ENCODE measurements at regions not wholly inside any gene's neighbourhood (a gene's known extent, or its start where the extent isn't known, plus 50 kb on each side); places are given as distances from the start of the nearest gene placed in this dataset.

- no peak for TF ChIP-seq CTCF (IDR thresholded peaks at IDR 0.05 in 4 of 5, conservative IDR thresholded peaks at IDR 0.05 in 1 of 5)
- TF ChIP-seq POLR2A (IDR thresholded peaks at IDR 0.05): no peak
Measured at GRCh38 chr12:126994599-126994998, 1272.4 kb upstream of the TMEM132C start.

Data from gastrocnemius medialis (tissue), 4 donors.